ENCODE measurements at regions not wholly inside any gene's neighbourhood (a gene's known extent, or its start where the extent isn't known, plus 50 kb on each side); places are given as distances from the start of the nearest gene placed in this dataset.
"Not testable (repeated sequence)": the region's sequence is repeated elsewhere in the genome, so short reads cannot be mapped to it uniquely, and the experiment has no call there.

DNA sequence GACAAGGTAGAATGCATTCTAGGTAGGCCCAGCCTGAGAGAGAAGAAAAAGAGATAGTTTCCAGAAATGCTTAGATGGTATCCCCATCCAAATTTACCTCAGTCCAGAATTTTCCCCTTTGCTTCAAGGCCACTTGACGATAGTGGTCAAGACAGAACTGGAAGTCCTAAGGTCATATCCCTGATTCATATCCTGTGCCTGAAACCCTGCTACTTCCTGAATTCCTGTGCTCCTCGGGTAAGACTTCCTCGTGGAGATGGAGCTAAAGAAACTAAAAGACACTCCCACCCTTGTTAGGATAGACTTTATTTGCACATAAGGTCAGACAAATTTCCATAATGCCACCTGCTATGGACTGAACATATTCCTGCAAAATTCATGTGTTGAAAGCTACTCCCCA lies 175.9 kb downstream of the EVX1 start:
- no peak for DNase-seq

DNA sequence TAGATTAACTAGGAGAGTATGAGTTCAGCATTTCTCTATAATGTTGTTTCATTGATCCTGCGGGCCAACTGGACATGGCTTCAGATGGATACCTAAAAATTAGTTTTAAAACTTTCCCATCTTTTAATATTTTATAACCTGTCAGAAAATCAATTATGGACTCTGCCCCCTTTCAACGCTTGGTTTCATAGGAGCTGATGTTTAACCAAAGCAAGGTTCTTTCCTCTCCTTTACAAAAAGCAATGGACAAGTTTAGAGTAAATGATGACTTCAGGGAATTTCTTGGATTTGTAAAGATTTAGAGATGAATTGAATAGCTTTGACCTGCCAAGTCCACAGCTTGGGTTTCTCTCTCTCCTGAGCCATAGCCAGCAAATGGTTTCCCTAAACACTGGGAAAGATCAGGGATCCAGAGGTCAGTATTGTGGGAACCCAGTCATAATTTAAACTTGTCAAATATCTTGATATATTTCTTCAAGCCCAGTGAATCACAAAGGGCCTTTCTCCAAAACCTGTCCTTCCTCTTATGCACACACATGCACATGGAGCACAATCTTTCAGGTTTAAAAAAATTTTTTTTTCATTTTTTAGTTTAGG lies 177.1 kb downstream of the EVX1 start:
- no peak for DNase-seq

DNA sequence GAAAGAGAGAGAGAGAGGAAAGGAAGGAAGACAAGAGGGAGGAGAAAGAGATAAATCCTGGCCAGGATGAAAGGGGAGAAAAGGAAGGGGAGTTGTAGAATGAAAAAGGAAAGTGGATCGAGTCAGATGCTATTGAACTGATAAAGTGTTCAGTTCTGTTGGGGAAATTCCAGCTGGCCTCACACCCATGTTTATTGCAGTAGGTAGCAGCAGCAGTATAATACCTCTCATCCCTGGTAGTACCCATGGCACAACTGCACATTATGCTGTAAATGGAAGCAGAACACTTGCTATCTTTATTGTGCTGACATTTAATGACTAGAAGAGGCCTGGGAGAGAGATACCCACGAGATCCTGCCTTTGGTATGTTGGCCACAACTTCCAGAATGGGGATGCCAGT lies 178.1 kb downstream of the EVX1 start:
- no peak for DNase-seq

DNA sequence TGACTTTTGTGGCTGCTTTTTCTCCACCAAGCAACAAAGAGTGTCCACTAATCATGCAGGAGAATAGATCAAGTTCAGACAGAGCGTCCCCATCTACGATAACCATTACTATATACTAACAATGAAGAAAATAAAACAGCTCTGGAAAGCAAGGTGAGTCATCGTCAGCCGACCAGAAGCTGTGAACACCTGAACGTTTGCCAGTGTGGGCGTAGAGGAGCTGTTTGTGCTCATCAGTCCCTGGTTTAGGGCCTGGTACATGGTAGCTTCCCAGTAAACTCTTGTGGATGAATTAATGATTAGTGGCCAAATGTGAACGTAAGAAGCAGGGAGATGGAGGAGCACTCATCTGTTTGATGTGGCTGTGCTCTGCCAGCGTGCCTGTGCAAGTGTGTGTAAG lies 180.7 kb downstream of the EVX1 start:
- no peak for DNase-seq

DNA sequence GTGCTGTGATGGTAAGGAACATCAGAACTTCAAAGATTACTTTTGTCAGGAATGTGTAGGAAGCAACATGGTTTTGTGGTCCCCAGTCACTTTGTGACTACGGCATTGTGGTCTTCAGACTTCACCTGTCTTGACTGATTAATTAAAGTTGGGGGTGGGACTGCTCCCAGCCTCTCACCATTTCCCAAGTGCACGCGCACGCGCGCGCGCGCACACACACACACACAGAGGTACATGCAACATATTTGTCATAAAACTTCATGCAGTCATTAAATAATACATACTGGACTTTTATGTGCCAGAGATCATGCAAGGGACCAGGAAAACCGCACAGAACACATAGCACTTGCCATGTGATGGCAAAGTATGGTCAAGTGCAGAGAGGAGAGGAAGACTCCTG lies 181.2 kb downstream of the EVX1 start:
- DNase-seq = no peak

DNA sequence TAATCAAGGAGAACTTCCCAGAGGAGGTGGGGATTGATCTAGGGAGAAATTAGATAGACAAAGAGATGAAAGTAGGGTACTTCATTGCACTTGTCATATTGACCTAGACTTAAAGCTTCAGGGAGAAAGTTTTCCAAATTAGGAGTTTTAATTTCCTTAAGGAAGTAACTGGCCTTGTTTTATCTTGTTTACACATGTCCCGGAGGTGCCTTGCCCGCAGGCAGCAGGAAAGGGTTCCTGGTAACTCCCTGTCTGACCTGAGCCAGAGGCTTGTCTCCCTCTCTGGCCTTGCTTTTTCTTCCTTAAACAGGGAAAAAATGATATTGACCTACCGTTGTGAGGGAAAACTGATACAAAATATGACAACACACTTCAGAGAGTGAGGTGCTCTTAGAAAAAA lies 181.6 kb downstream of the EVX1 start:
- no peak for DNase-seq

DNA sequence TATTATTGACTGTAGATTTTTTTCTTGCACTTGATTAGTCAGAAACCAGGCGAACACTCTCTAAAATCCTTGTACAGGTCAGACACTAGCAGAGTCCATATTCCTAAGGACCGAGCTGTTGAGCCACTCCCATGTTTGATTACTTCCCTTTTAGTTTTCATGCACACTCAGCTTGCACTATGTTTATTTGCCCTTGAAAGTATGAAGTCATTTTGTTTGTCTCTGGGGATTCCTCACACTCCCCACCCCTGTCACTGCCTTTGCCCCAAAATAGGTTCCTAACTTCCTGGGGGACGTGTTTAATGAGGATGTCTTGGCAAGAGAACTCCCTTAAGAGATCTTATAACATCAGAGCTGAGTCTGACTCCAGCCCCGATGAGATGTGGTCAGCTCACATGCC lies 182.1 kb downstream of the EVX1 start:
- DNase-seq = no peak

DNA sequence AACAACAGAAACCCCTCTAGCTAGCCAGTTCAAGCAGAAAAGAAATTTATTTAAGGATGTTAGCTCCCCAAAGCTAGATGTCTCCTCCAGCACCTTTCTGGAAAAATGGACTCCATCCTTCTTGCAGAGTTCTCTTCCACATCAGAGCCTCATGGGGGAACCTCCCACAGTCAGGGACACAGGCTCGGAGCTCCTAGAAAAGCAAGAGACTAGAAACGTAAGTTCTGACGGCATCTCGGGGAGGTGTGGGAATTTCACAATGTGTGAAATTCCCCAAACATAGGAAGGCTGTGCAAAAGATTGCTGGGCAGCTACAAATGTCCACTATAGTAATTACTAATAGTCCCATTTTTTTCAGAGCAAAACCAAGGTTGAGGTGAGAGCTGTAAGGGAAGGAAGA lies 184.8 kb downstream of the EVX1 start:
- DNase-seq = no peak

DNA sequence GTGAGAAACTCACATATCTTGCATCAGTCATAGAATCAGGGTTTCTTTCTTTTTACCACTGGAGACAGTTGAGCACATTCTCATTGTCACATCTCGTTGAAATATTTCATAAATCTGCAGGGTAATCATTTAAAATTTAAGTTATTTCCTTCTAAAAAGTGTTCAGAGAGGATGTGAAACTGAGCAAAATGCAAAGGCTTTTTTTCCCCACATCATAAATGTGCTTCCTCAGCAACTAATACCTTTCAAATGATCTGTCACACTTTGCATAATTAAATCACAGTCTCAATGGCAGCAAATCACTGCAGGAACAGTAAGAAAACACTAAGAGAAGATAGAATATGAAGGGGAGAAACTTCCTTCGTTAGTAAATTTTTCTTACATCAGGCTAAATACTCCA lies 187.5 kb downstream of the EVX1 start:
- DNase-seq = no peak

DNA sequence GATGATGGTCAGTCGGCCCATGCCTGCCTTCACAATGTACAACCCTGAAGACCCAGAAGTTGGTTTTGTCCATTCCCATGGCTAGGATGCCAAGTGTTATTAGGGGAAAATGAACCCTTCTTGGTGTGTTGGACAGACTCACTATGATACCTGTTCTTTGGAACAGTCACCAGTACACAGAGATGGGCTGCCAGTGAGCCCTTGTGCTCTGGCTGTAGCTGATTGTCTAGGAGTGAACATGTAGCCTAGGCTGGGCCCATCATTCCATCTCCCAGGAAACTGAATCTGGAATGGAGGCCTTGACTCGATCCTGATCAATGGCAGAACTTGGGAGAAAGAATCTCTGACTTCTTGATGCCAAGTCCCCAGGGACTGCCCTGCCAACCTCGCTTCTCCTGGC lies 188.9 kb downstream of the EVX1 start:
- no peak for DNase-seq

DNA sequence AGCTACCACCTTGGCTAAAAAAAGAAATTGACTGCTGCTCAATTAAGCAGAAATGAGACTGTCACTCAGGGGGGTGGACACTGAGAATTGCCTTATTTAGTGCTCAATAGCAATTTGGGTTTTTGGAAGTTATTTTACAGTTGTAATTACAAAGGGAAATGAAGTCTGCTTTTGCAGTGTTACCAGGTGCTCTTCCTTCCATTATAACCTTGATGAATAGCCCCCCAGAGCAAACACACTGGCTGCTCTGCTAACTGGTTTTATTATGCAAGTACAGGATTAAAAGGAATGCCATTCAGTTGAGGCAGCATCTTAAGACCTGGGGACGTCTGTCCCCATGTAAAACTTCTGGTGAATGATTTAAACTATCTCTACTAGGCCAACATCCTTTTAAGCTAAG lies 191.0 kb downstream of the EVX1 start:
- DNase-seq = no peak

DNA sequence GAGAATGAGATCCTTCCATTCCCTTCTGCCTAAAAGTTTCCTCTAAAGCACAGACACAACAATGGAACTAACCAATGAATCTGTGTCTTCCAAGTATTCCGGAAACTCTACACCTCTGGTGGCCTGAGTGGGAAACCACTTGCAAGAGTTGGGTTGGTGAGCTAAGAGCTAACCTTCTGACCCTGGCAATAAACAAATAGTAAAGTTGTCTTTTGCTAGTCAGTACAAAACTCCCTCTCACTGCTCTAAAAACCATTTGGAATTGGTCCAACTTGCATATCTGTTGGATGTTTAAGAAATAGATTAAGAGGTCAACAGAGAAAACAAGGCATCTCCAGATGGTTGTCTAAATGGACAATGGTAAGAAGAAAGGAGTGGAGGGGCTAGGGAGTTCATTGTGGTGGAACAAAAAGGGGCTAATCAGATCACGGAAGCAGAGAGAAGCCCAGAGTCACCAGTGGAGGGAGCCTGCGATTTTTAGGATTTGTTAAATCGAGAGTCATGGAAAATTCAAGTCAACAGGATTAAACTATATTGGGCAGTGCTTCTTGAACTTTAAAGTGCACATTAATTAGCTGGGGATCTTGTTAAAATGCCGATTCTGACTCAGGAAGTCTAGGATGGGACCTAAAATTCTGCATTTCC lies 192.3 kb downstream of the EVX1 start:
- no peak for DNase-seq

DNA sequence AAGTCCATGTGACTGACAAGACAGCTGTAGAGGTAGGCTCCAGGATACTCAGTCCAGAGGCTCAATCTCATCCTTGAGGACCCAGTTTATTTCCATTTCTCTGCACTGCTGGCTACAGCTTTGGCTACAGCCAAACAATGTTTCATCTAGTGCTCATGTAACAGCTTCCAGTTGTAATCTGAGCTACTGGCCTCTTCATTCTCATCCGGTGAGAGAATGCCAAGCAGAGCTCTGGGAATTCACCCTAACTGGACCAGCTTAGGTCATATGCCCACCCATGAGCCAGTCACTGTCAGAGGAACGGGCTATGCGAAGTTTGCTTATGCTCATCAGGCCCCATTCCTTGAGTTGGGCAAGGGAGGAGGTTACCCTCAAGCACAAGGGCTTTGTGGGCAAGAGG lies 192.9 kb downstream of the EVX1 start:
- DNase-seq = no peak

DNA sequence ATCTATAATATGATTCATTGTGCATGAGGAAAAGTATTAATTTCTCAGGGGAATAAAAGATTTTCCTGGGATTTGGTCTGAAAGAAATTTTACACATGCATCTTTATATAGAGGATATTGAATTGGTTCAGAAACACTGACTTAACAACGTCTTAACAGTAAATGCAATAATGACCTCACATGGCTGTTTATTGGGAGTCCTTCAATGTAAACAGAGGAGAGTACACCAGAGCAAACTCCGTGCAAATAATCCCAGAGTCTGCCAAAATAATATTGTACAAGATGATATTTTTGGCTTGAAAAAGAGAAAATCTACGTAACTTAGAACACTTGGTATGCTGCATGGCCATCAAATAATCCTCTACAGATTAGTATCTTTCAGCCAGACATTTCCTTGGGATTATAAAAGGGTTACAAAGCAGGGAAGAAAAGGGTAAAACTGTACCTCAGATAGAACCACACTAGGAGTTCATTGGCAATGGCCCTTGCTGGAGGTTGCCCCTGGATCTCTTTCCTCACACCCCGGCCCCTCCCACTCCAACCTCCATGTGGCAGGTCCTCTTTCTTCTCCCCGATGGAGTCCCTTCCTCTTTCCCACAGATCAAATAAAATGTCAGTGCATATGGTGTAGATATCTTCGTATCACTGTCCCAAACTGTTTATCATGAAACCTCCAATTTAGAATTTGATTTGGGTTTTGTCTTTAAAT lies 196.4 kb downstream of the EVX1 start:
- no peak for DNase-seq

DNA sequence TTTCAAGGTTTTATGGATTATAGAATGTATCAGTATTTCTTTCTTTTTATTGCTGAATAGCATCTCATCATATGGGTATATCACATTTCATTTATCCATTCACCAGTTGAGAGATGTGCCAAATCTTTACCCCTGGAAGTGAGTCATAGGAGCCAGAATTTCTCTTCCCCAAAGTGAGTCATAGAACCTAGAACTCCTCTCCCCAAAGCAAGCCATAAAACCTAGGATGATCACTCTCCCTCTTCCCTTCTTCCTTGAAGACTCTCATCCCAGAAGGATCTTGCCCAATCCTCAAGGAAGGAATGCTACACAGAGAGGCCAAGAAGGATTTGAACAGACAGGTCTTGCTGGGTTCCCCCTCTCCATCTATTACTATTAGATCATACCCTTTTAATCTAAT lies 199.9 kb downstream of the EVX1 start:
- no peak for DNase-seq

DNA sequence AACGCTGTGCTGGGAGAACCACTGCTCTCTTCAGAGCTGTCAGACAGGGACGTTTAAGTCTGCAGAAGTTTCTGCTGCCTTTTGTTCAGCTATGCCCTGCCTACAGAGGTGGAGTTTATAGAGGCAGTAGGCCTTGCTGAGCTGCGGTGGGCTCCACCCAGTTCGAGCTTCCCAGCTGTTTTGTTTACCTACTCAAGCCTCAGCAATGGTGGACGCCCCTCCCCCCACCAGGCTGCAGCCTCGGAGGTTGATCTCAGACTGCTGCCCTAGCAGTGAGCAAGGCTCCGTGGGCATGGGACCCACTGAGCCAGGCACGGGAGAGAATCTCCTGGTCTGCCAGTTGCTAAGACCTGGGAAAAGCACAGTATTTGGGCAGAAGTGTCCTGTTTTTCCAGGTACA lies 206.4 kb downstream of the EVX1 start:
- not testable (repeated sequence) for DNase-seq

DNA sequence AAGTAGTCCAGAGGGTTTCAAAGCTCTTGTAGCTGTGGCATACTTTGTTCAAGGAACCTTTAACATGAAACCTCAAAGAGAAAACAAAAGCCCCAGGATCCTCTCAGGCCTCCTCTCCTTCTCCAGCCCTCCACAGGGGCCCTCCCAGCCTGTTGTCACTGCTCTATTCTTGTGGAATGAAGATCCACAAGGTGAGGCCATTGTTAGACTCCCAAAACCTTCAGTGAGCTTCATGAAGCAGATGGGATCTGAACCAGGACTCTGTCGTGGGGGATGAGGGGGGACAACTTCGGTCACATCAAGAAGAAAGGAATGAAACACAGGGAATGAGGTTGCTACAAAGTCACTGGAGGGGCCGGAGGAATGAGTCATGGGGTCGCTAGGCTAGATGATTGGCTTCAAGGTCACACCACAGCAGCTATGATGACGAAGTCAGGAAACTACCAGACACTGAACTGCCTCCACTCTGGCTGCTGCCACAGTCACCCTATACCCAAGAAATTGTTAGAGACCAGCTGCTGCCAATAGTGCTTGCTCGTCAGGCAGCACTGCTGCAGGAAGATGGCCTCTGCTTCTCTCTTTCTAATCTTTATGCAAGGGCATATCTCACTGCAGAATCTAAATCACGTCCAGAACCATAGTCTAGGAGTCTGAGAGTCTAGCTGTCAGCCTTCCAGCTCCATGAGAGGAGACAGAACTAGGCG lies 208.8 kb downstream of the HIBADH start:
- no peak for DNase-seq

DNA sequence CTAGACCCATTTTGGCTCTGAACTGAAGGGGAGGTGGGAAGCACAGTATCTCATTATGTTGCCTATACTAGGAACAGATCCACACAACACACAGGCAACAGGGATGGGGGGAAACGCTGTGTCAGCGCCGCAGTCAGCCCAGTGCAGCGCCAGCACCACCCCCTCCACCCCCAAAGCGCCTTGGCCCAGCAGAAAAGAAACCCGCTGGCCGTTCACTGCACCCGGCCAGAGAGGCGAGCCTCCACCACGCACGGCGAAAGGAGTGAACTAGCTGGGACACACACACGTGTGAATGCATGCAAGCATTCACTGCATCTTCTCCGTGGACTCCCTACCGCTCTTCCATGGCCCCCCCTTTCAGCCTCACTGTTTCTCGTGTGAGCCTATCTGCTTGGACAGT lies 205.6 kb downstream of the HIBADH start:
- not testable (repeated sequence) for DNase-seq

DNA sequence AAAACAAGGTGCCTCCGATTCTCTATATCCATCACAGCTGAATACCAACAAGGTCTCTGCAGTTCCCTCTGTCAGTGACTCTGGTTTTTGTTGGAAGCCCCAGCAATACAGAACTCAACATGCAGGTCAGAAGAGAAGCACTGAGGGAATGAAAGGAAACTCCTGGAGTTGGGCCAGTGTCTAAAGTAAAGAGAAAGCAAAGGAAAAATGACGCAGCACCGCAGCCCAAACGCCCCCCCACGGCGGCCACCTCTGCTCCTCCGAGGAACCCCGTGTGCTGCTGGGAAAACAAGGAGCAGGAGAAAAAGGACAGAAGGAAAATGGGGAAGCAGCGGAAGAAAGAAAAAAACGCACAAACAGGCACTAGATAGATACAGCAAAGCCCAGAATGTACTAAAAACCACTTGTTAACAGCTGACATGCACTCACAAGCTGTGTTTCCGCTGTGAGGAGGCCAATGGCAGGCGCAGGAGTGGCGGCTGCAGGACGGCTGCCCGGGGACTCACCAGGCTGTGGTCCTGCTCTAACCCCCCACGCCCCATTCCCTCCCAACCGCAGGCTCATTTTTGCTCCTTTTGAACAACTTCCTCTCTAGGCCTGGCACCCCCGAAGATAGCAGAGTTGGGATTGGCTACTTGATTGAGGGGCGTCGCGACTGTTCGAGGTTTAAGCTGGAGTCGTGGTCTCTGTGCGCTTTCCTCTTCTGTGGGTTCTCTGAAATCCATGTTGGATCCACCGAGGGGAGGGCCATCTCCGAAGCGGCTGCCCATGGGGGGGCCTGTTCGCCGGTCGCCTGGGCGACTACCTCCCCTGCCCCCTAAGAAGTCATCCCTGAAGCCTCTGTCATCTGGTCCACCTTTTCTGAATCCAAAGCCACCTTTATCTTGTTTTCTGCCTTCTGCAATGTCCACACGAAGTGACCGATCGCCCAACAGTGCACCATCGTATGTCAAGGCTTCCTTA lies 204.8 kb downstream of the HIBADH start:
- DNase-seq = not testable (repeated sequence)

DNA sequence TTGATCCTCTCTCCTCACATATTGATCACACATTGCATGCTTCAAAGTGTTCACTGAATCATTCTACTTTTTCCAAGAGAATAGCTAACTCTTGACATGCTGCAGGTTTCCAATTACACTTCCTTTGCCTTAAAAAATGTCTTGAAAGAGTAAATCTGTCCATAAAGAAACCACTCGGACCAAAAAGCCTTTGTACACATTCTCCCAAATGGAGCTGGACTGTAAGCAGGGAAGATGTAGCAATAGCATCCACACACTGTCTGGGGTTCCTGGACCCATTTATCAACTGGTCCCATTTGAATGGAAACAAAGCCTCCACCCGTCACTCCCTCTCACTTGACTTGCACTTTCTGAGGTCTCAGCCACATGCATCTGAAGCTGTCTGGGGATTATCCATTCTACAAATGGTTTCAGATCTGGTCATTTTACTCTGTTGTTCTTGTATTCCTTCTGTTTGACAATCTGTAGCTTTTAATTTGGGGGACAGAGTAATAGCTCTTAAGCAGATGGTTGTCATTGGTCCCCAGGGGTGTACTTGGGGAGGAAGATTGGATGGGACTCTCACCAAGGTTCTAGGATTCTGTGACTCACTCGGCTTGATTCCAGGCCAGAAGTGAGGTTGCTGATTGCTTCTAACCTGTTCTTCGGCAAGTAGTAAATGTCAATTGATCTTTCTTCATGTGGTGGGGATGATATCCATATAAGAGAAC lies 203.5 kb downstream of the HIBADH start:
- DNase-seq = no peak

DNA sequence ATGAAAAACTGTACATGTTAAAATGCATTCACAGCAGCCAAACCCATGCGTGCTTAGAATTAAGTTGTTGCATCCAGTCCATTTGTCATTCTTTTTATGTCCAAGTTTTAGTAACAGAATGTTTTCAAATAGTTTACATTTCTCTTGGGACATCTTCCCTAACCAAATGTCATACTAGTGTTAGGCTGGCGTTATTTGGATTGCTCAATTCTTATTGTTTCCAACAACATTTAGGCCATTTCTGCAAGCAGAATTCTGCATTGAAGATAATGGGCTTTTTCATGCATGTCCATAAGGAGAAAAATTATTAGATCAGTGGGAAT lies 203.0 kb downstream of the HIBADH start:
- no peak for DNase-seq

DNA sequence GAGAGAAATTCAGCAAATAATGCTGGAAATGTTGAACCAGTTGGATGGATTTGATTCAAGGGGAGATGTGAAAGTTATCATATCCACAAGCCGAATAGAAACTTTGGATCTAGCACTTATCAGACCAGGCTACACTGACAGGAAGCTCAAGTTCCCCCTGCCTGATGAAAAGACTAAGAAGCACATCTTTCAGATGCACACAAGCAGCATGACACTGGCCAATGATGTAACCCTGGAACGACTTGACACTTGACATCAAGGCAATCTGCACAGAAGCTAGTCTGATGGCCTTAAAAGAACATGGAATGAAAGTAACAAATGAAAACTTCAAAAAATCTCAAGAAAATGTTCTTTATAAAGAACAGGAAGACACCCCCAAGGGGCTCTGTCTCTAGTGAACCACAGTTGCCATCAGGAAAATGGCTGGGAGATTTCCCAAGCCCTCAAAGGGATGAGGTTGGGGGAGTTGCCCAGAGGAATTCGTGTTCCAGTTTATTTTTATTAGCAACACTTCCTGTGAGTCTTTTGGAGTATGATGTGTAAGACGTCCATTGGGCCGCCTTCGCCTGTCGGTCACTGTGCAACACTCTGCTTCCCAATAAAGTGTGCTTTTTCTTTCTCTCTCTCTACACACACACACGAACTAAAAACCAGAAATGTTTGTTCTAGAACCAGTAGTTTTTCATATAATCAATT lies 200.0 kb downstream of the HIBADH start:
- no peak for DNase-seq
